A673 (cell line): ENCODE measurements at regions not wholly inside any gene's neighbourhood (a gene's known extent, or its start where the extent isn't known, plus 50 kb on each side); places are given as distances from the start of the nearest gene placed in this dataset.

Experiments
- BruUV-seq: library from RNA; stranded (reverse); fragments of 400-500 nt; replicated peaks from 2 replicates; lab custom pipeline; 2021; lab: Mats Ljungman, UMichigan
- CTCF ChIA-PET: fragments of 300-600 bp; sonication (Branson Sonifier 250); formaldehyde crosslinking; loops from one replicate; lab custom pipeline; 2022; ENCODE audit warnings: antibody characterized with exemption; lab: Charles Lee
- POLR2A ChIA-PET: fragments of 300-600 bp; sonication (Branson Sonifier 250); formaldehyde crosslinking; loops from one replicate; lab custom pipeline; 2022; ENCODE audit warnings: antibody characterized with exemption; ENCODE audit not compliant: low non-redundant PET; lab: Charles Lee
- DNase-seq: peaks from one replicate; pipeline ENCODE4 v3.0.0-alpha.2; 2015; ENCODE audit warnings: low spot score
- H3K27ac ChIP-seq: fragments of 200-600 bp; sonication (generic); 2 replicates; pipeline ENCODE4 v1.5.1; 2016; ENCODE audit warnings: mixed run types, low read depth, mild to moderate bottlenecking, mixed read lengths, antibody characterized with exemption, low read length; ENCODE audit not compliant: poor library complexity, severe bottlenecking
- H3K27me3 ChIP-seq: fragments of 200-600 bp; sonication (generic); replicated peaks from 2 replicates; pipeline ENCODE4 v1.6.1; 2017; ENCODE audit warnings: mixed run types, low read depth, mild to moderate bottlenecking, mixed read lengths, antibody characterized with exemption, low read length; ENCODE audit not compliant: insufficient read depth, poor library complexity
- H3K36me3 ChIP-seq: fragments of 200-600 bp; sonication (generic); 2 replicates; pipeline ENCODE4 v1.6.1; 2016; ENCODE audit warnings: mixed run types, mild to moderate bottlenecking, mixed read lengths, antibody characterized with exemption, low read length; ENCODE audit not compliant: insufficient read depth, poor library complexity, severe bottlenecking
- H3K4me1 ChIP-seq: fragments of 200-600 bp; sonication (generic); 2 replicates; pipeline ENCODE4 v1.6.1; 2017; ENCODE audit warnings: mixed run types, mild to moderate bottlenecking, mixed read lengths, antibody characterized with exemption, low read length; ENCODE audit not compliant: insufficient read depth, poor library complexity, severe bottlenecking
- H3K4me3 ChIP-seq: fragments of 200-600 bp; sonication (generic); 2 replicates; pipeline ENCODE4 v1.5.1; 2016; ENCODE audit warnings: low read depth, mixed run types, mild to moderate bottlenecking, mixed read lengths, low read length; ENCODE audit not compliant: poor library complexity, severe bottlenecking
- H3K9me3 ChIP-seq: fragments of 200-600 bp; sonication (generic); 2 replicates; pipeline ENCODE4 v1.6.1; 2016; ENCODE audit warnings: mixed run types, low read depth, mild to moderate bottlenecking, mixed read lengths, antibody characterized with exemption, low read length; ENCODE audit not compliant: poor library complexity, severe bottlenecking
- EZH2 ChIP-seq: fragments of 200-600 bp; sonication (generic); IDR thresholded peaks from 2 replicates; pipeline ENCODE4 v1.6.1; 2017; ENCODE audit warnings: borderline replicate concordance, low read depth, mild to moderate bottlenecking, mixed read lengths, antibody characterized with exemption, low read length; ENCODE audit not compliant: poor library complexity, severe bottlenecking
- intact Hi-C: fragments of 100-400 bp; cut with micrococcal nuclease; formaldehyde crosslinking; loops from one replicate; pipeline ENCODE4 v1.10.0; 2022; ENCODE audit not compliant: unreplicated experiment
- TF ChIP-seq, protein P1 (sequence below): fragments of 300-800, 200-600 bp; sonication (generic); conservative IDR thresholded peaks from 2 replicates; pipeline ENCODE4 v1.5.1; 2017; ENCODE audit warnings: low read depth, mild to moderate bottlenecking, antibody characterized with exemption, low read length, moderate library complexity, mixed read lengths

DNA sequence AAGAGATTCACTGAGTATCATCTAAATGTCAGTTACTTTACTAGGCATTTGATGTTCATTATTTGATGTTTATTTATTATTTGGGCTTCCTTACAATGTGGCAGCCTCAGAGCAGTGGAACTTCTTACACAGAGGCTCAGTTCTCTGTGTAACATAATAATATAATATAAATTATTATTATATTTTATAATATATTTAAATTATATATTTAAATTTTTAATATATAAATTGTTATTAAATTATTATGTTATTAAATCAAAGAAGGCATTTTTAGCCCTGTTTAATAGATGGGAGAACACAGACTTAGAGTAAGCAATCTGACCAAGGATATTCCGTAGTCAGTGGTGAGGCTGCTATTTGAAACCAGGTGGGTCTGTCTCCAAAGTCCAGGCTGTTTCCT is 315.3 kb upstream of the SKOR2 start:
- ChIA-PET CTCF (no interaction called here), POLR2A (no interaction called here)
- no peak for DNase-seq
- TF ChIP-seq EZH2 = no peak
- TF ChIP-seq, protein P1, sequence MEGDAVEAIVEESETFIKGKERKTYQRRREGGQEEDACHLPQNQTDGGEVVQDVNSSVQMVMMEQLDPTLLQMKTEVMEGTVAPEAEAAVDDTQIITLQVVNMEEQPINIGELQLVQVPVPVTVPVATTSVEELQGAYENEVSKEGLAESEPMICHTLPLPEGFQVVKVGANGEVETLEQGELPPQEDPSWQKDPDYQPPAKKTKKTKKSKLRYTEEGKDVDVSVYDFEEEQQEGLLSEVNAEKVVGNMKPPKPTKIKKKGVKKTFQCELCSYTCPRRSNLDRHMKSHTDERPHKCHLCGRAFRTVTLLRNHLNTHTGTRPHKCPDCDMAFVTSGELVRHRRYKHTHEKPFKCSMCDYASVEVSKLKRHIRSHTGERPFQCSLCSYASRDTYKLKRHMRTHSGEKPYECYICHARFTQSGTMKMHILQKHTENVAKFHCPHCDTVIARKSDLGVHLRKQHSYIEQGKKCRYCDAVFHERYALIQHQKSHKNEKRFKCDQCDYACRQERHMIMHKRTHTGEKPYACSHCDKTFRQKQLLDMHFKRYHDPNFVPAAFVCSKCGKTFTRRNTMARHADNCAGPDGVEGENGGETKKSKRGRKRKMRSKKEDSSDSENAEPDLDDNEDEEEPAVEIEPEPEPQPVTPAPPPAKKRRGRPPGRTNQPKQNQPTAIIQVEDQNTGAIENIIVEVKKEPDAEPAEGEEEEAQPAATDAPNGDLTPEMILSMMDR = no peak
- BruUV-seq = no TSS peak
- H3K4me3 ChIP-seq = no peak overlapping the region
- no peaks in the 10 kb centered on the region for H3K36me3 ChIP-seq
- H3K4me1 ChIP-seq = no peaks in the 10 kb centered on the region
- H3K27ac ChIP-seq = no peak overlapping the region
- intact Hi-C loops = no loop called here
- H3K27me3 ChIP-seq = peaks cover 61% of the 10 kb centered on the region
- H3K9me3 ChIP-seq = no peaks in the 10 kb centered on the region

GRCh38 chr18:47560723-47561715 is 309.6 kb upstream of the SKOR2 start:
- intact Hi-C loops = no loop called here
- Histone ChIP-seq H3K27ac (no peak overlapping the region), H3K36me3 (no peaks in the 10 kb centered on the region), H3K9me3 (no peaks in the 10 kb centered on the region), H3K4me1 (no peaks in the 10 kb centered on the region), H3K27me3 (peaks cover 60% of the 10 kb centered on the region), H3K4me3 (no peak overlapping the region)
- DNase-seq = no peak
- ChIA-PET POLR2A (interaction anchor here (0.6 kb wide), 1 partner anchor 499 kb away, joined by 3 read pairs; no protein-coding TSS in a partner anchor), CTCF (no interaction called here)
- TF ChIP-seq, protein P1 = no peak
- TF ChIP-seq EZH2 = no peak
- no TSS peak for BruUV-seq

DNA sequence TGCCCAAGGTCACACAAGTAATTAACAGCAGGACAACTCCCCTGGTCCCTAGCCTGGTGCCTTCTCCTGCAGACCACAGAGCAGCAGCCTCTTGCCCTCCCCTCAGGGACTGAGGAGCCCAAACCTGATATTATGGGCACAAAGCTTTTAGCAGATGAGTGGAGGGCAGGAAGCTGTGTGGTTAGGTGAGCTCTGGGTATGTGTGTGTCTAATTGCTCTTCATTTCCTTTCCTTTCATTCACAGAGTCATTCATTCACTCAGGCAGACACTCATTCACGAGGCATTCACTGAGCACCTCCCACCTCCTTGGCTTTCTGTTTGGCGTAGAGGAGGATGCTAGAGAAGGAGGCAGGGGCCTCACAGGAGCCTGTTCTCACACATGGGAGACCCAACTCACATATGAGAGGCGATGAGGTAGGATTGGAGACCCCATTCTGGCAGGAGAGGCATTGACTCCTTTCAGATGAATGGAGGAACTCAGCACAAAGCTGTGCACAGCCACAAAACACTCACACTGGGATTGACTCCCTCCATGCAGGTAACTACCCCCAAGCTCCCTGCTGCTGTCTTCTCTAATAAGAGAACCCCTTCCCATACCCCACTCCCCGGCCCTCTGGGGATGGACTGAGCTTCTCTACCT is 306.8 kb upstream of the SKOR2 start:
- H3K9me3 ChIP-seq = no peaks in the 10 kb centered on the region
- POLR2A ChIA-PET = no interaction called here
- CTCF ChIA-PET = no interaction called here
- no peaks in the 10 kb centered on the region for H3K4me1 ChIP-seq
- TF ChIP-seq EZH2 = no peak
- TF ChIP-seq, protein P1 = no peak
- H3K27me3 ChIP-seq = peaks cover 52% of the 10 kb centered on the region
- no peak overlapping the region for H3K27ac ChIP-seq
- no peak for DNase-seq
- intact Hi-C loops = no loop called here
- no TSS peak for BruUV-seq
- no peaks in the 10 kb centered on the region for H3K36me3 ChIP-seq
- H3K4me3 ChIP-seq = no peak overlapping the region
